Upper lobe of left lung (tissue), 6 donors: ENCODE measurements at regions not wholly inside any gene's neighbourhood (a gene's known extent, or its start where the extent isn't known, plus 50 kb on each side); places are given as distances from the start of the nearest gene placed in this dataset.

Experiments used
- ATAC-seq, 2 donors: fragments of 200-7000 bp; cut with Tn5 transposase; one replicate each; pipeline ENCODE4 v1.9.1; 2022; ENCODE audit warnings: mild to moderate bottlenecking in 2 of 2, moderate library complexity in 2 of 2; ENCODE audit not compliant: low FRiP score in 2 of 2
- DNase-seq, 2 donors: peaks; one replicate each; pipeline ENCODE4 v3.0.0-alpha.2; 2019 to 2020
- H3K27ac ChIP-seq, 4 donors: fragments of 200-600 bp; sonication (generic); one replicate each; pipeline ENCODE4 v1.5.1; 2016 to 2019
- H3K27me3 ChIP-seq, 4 donors: fragments of 200-600 bp; sonication (generic); one replicate each; pipeline ENCODE4 v1.5.1; 2017 to 2019
- H3K36me3 ChIP-seq, 4 donors: fragments of 200-600 bp; sonication (generic); one replicate each; pipeline ENCODE4 v1.5.1; 2016 to 2019
- H3K4me1 ChIP-seq, 4 donors: fragments of 200-600 bp; sonication (generic); one replicate each; pipeline ENCODE4 v1.5.1; 2018 to 2019
- H3K4me3 ChIP-seq, 4 donors: fragments of 200-600 bp; sonication (generic); one replicate each; pipeline ENCODE4 v1.5.1; 2017 to 2019; ENCODE audit warnings: mild to moderate bottlenecking in 2 of 4, moderate library complexity in 1 of 4
- H3K9me3 ChIP-seq, 4 donors: fragments of 200-600 bp; sonication (generic); one replicate each; pipeline ENCODE4 v1.5.1; 2018 to 2019
- CTCF ChIP-seq, 6 experiments: fragments of 450-650 bp in 4 of 6; fragments of 200-600 bp in 2 of 6; sonication (generic) in 2 of 6; IDR thresholded peaks; one replicate each; pipeline ENCODE4 v1.5.1; 2016 to 2019; ENCODE audit warnings: antibody characterized with exemption in 6 of 6
- EP300 ChIP-seq, 4 donors: sonication (generic); formaldehyde crosslinking; IDR thresholded peaks; one replicate each; pipeline ENCODE4 v1.5.1; 2017; ENCODE audit warnings: antibody characterized with exemption in 4 of 4, control low read depth in 2 of 4
- POLR2A ChIP-seq, 4 donors: fragments of 450-650 bp; IDR thresholded peaks; one replicate each; pipeline ENCODE4 v1.5.1; 2016 to 2017; ENCODE audit warnings: antibody characterized with exemption in 4 of 4, mild to moderate bottlenecking in 2 of 4
- POLR2AphosphoS5 ChIP-seq, 2 donors: sonication (generic); formaldehyde crosslinking; IDR thresholded peaks; one replicate each; pipeline ENCODE4 v1.5.1; 2017; ENCODE audit warnings: antibody characterized with exemption in 2 of 2
- WGBS, 2 donors: methylation state at CpG; one replicate each; pipeline ENCODE4 v1.1.5; 2017 to 2018; 5-methylcytosine and 5-hydroxymethylcytosine counted together
- donor health status: DM: no; HTN: no; CAD: no; lungs with moderate emphysema.
- donor health status: DM: no; HTN: yes; CAD: no; lungs with severe emphysema.

- no peak for DNase-seq
- Histone ChIP-seq H3K9me3 (no peaks in the 10 kb centered on the region), H3K4me3 (no peak overlapping the region), H3K36me3 (no peaks in the 10 kb centered on the region), H3K4me1 (no peaks in the 10 kb centered on the region), H3K27ac (no peak overlapping the region), H3K27me3 (no peaks in the 10 kb centered on the region)
- WGBS, 2 donors = 70 to 91% methylated on average over 4 of the region's 4 CpGs
- TF ChIP-seq POLR2AphosphoS5 (IDR thresholded peaks at IDR 0.05) = no peak
- no peak for TF ChIP-seq POLR2A (IDR thresholded peaks at IDR 0.05)
- no peak for TF ChIP-seq CTCF (IDR thresholded peaks at IDR 0.05)
- no peak for TF ChIP-seq EP300 (IDR thresholded peaks at IDR 0.05)
- no peak for ATAC-seq
Measured at GRCh38 chr6:50467931-50468330, 245.4 kb upstream of the TFAP2D start.

DNA sequence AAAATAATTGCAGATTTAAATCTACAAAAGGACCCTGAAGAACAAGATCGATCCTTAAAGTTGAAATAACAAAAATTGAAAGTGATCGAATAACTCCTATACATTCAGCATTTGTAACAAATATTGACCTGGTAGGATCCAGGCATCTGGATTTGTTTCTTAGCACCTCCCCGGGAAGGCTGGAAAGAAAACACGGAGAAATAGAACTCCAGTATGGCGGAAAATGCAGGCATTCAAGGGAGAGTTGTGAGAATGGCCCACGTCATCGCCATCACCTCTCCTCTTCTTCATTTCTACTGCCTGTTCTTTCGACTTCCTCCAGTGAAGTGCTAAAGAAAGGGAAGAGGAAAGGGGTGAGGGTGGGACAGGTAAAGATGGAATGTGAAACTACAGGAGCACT is 242.3 kb upstream of the TFAP2D start:
- WGBS, 2 donors = 86 to 89% methylated on average over 8 of the region's 8 CpGs
- no peak for TF ChIP-seq POLR2AphosphoS5 (IDR thresholded peaks at IDR 0.05)
- no peak for TF ChIP-seq POLR2A (IDR thresholded peaks at IDR 0.05)
- no peak for TF ChIP-seq EP300 (IDR thresholded peaks at IDR 0.05)
- no peak for TF ChIP-seq CTCF (IDR thresholded peaks at IDR 0.05)
- Histone ChIP-seq H3K4me1 (no peaks in the 10 kb centered on the region), H3K27me3 (no peaks in the 10 kb centered on the region), H3K27ac (no peak overlapping the region), H3K4me3 (no peak overlapping the region), H3K9me3 (no peaks in the 10 kb centered on the region), H3K36me3 (no peaks in the 10 kb centered on the region)
- no peak for DNase-seq
- no peak for ATAC-seq

GRCh38 chr6:50510361-50510760 is 203.0 kb upstream of the TFAP2D start:
- ATAC-seq = no peak
- Histone ChIP-seq H3K4me3 (no peak overlapping the region), H3K27ac (no peak overlapping the region), H3K27me3 (no peaks in the 10 kb centered on the region), H3K9me3 (no peaks in the 10 kb centered on the region), H3K36me3 (no peaks in the 10 kb centered on the region), H3K4me1 (no peaks in the 10 kb centered on the region)
- no peak for DNase-seq
- TF ChIP-seq POLR2AphosphoS5 (IDR thresholded peaks at IDR 0.05) (no peak), EP300 (IDR thresholded peaks at IDR 0.05) (no peak), CTCF (IDR thresholded peaks at IDR 0.05) (no peak), POLR2A (IDR thresholded peaks at IDR 0.05) (no peak)

GRCh38 chr6:50520326-50521266 is 192.7 kb upstream of the TFAP2D start:
- no peak overlapping the region for H3K4me3 ChIP-seq
- no peaks in the 10 kb centered on the region for H3K9me3 ChIP-seq
- DNase-seq = no peak
- no peaks in the 10 kb centered on the region for H3K27me3 ChIP-seq
- no peaks in the 10 kb centered on the region for H3K36me3 ChIP-seq
- no peak overlapping the region for H3K27ac ChIP-seq
- TF ChIP-seq EP300 (IDR thresholded peaks at IDR 0.05) (no peak), POLR2A (IDR thresholded peaks at IDR 0.05) (no peak), CTCF (IDR thresholded peaks at IDR 0.05) (no peak), POLR2AphosphoS5 (IDR thresholded peaks at IDR 0.05) (no peak)
- 33 to 45% methylated on average over 3 of the region's 3 CpGs for WGBS, 2 donors
- H3K4me1 ChIP-seq = no peaks in the 10 kb centered on the region
- ATAC-seq = no peak

DNA sequence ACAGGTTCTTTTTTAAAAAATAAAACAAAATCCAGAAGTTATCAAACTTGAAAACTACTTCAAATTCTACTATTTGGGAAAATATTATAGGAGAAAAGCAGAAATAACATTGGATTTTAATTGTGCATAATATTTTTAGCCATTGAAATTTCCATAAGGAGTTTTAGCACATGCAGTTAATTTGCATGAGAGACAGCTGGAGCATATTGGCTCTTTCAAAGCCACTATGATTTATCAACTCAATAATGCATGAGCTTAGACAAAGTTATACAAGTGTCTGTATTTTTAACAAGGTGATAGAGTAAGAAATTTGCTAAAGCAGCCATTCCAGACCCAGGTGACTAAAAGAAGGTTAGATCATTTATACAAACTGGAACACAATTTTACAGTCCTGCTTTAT is 189.0 kb upstream of the TFAP2D start:
- Histone ChIP-seq H3K4me3 (no peak overlapping the region), H3K27me3 (no peaks in the 10 kb centered on the region), H3K27ac (no peak overlapping the region), H3K36me3 (no peaks in the 10 kb centered on the region), H3K4me1 (no peaks in the 10 kb centered on the region), H3K9me3 (no peaks in the 10 kb centered on the region)
- DNase-seq (no peak), ATAC-seq (no peak)
- no peak for TF ChIP-seq POLR2AphosphoS5 (IDR thresholded peaks at IDR 0.05)
- no peak for TF ChIP-seq EP300 (IDR thresholded peaks at IDR 0.05)
- no peak for TF ChIP-seq CTCF (IDR thresholded peaks at IDR 0.05)
- TF ChIP-seq POLR2A (IDR thresholded peaks at IDR 0.05) = no peak
